WTC11 (cell line): ENCODE measurements at regions not wholly inside any gene's neighbourhood (a gene's known extent, or its start where the extent isn't known, plus 50 kb on each side); places are given as distances from the start of the nearest gene placed in this dataset.

Source experiments
- GRHL2 ChIP-seq: fragments of 250-450 bp; sonication (Bioruptor Pico); IDR thresholded peaks from 2 replicates; pipeline ENCODE4 v1.8.0; 2022; ENCODE audit warnings: mild to moderate bottlenecking, moderate library complexity; ENCODE audit not compliant: insufficient replicate concordance, severe bottlenecking
- ZNF396 ChIP-seq: fragments of 250-450 bp; sonication (Bioruptor Pico); IDR thresholded peaks from 2 replicates; pipeline ENCODE4 v1.8.0; 2021; ENCODE audit warnings: mild to moderate bottlenecking, moderate library complexity, borderline replicate concordance
- TF ChIP-seq, protein P1 (sequence below): sonication (generic); formaldehyde crosslinking; IDR thresholded peaks from 2 replicates; pipeline ENCODE4 v1.8.0; 2022; ENCODE audit warnings: mild to moderate bottlenecking, missing genetic modification reagents
- TF ChIP-seq, protein P2 (sequence below): sonication (generic); formaldehyde crosslinking; IDR thresholded peaks from 2 replicates; pipeline ENCODE4 v1.8.1; 2023; ENCODE audit warnings: mild to moderate bottlenecking, missing genetic modification reagents, moderate library complexity

DNA sequence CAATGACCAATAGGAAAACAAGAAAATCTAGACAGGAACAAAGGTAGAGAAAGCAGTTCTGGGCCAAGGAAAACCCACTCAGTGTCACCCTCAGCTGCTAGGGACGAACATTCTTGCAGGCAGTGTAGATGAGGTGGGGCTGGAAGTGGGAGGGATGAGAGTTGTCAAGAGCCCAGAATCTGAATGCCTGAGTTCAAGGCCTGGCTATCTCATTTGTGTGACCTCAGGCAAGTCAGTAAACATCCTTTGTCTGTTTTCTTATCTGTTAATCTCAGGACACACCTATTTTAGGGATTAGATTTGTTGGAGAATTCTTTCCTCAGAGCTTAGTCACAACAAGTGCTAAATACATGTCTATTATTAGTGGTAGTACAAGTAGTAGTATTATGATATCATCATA is 50.9 kb upstream of the KIF16B start (continued):
- TF ChIP-seq, protein P1, sequence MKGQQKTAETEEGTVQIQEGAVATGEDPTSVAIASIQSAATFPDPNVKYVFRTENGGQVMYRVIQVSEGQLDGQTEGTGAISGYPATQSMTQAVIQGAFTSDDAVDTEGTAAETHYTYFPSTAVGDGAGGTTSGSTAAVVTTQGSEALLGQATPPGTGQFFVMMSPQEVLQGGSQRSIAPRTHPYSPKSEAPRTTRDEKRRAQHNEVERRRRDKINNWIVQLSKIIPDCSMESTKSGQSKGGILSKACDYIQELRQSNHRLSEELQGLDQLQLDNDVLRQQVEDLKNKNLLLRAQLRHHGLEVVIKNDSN (CRISPR knock-in tag), result no peak
- TF ChIP-seq ZNF396 (CRISPR knock-in tag), result no peak
- TF ChIP-seq, protein P2, sequence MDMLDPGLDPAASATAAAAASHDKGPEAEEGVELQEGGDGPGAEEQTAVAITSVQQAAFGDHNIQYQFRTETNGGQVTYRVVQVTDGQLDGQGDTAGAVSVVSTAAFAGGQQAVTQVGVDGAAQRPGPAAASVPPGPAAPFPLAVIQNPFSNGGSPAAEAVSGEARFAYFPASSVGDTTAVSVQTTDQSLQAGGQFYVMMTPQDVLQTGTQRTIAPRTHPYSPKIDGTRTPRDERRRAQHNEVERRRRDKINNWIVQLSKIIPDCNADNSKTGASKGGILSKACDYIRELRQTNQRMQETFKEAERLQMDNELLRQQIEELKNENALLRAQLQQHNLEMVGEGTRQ (CRISPR knock-in tag), result no peak
- TF ChIP-seq GRHL2 (CRISPR knock-in tag), result no peak
